ENCODE measurements at regions not wholly inside any gene's neighbourhood (a gene's known extent, or its start where the extent isn't known, plus 50 kb on each side); places are given as distances from the start of the nearest gene placed in this dataset.
"Not testable (repeated sequence)": the region's sequence is repeated elsewhere in the genome, so short reads cannot be mapped to it uniquely, and the experiment has no call there.

- intact Hi-C loops (cut with micrococcal nuclease; ENCODE audit: unreplicated experiment): no loop called here
- Histone ChIP-seq H3K4me1 (ENCODE audit: insufficient read depth, low read length, poor library complexity, severe bottlenecking) (no peaks in the 10 kb centered on the region), H3K9me3 (ENCODE audit: low read length) (no peaks in the 10 kb centered on the region), H4K20me1 (ENCODE audit: insufficient read depth, low read length) (no peaks in the 10 kb centered on the region), H3K4me2 (ENCODE audit: low read length) (no peak overlapping the region), H3K4me3 (ENCODE audit: low read depth, low read length, poor library complexity, severe bottlenecking) (no peak overlapping the region), H3K27ac (ENCODE audit: low read depth, low read length, poor library complexity, severe bottlenecking) (no peak overlapping the region), H3K79me2 (ENCODE audit: insufficient read depth, low read depth, low read length) (no peaks in the 10 kb centered on the region), H3K36me3 (ENCODE audit: insufficient read depth, low read length) (no peaks in the 10 kb centered on the region), H2AFZ (ENCODE audit: low read length) (no peak overlapping the region), H3K9me2 (ENCODE audit: insufficient read depth, low read length) (no peaks in the 10 kb centered on the region)
- TF ChIP-seq EZH2phosphoT487 (IDR thresholded peaks at IDR 0.05; ENCODE audit: borderline replicate concordance, low read depth, low read length) (no peak), CTCF (conservative IDR thresholded peaks at IDR 0.05; ENCODE audit: low read length) (no peak)
- ChIA-PET CTCF (ENCODE audit: unreplicated experiment) (no interaction called here), POLR2A (interaction anchor here (0.7 to 0.9 kb wide), 2 partner anchors 11 to 21 kb away, joined by 3 read pairs; no protein-coding TSS in a partner anchor)
- DNase-seq (ENCODE audit: low spot score): no peak
- BruUV-seq (replicated peaks): no TSS peak
Measured at GRCh38 chr21:35594905-35595304, 465.4 kb downstream of the SETD4 start.

- POLR2A ChIA-PET: no interaction called here
Measured at GRCh38 chr21:35593000-35593502, 467.3 kb downstream of the SETD4 start.

GRCh38 chr21:35590284-35590683 lies 470.0 kb downstream of the SETD4 start:
- DNase-seq (ENCODE audit: low spot score); H3K36me3 ChIP-seq (ENCODE audit: insufficient read depth, low read length); H3K79me2 ChIP-seq (ENCODE audit: insufficient read depth, low read depth, low read length); H3K4me3 ChIP-seq (ENCODE audit: low read depth, low read length, poor library complexity, severe bottlenecking); BruUV-seq (replicated peaks); H3K9me2 ChIP-seq (ENCODE audit: insufficient read depth, low read length); H3K9me3 ChIP-seq (ENCODE audit: low read length); intact Hi-C loops (cut with micrococcal nuclease; ENCODE audit: unreplicated experiment); CTCF ChIA-PET (ENCODE audit: unreplicated experiment); H3K4me2 ChIP-seq (ENCODE audit: low read length); H4K20me1 ChIP-seq (ENCODE audit: insufficient read depth, low read length); H2AFZ ChIP-seq (ENCODE audit: low read length); H3K27ac ChIP-seq (ENCODE audit: low read depth, low read length, poor library complexity, severe bottlenecking); H3K4me1 ChIP-seq (ENCODE audit: insufficient read depth, low read length, poor library complexity, severe bottlenecking): not testable (repeated sequence)
- POLR2A ChIA-PET: interaction anchor here (0.6 kb wide), 1 partner anchor 84 kb away, joined by 7 read pairs; no protein-coding TSS in a partner anchor

More at GRCh38 chr21:35593000-35593502, 467.3 kb downstream of the SETD4 start:
- no peak overlapping the region for H3K4me3 ChIP-seq (ENCODE audit: low read depth, low read length, poor library complexity, severe bottlenecking)
- CTCF ChIA-PET (ENCODE audit: unreplicated experiment): no interaction called here
- no peak overlapping the region for H2AFZ ChIP-seq (ENCODE audit: low read length)
- BruUV-seq (replicated peaks): no TSS peak
- TF ChIP-seq EZH2phosphoT487 (IDR thresholded peaks at IDR 0.05; ENCODE audit: borderline replicate concordance, low read depth, low read length): no peak
- no peak for TF ChIP-seq CTCF (conservative IDR thresholded peaks at IDR 0.05; ENCODE audit: low read length)
- no peaks in the 10 kb centered on the region for H3K36me3 ChIP-seq (ENCODE audit: insufficient read depth, low read length)
- intact Hi-C loops (cut with micrococcal nuclease; ENCODE audit: unreplicated experiment): no loop called here
- H3K79me2 ChIP-seq (ENCODE audit: insufficient read depth, low read depth, low read length): no peaks in the 10 kb centered on the region
- no peak overlapping the region for H3K27ac ChIP-seq (ENCODE audit: low read depth, low read length, poor library complexity, severe bottlenecking)
- H3K4me1 ChIP-seq (ENCODE audit: insufficient read depth, low read length, poor library complexity, severe bottlenecking): no peaks in the 10 kb centered on the region
- DNase-seq (ENCODE audit: low spot score): no peak
- no peak overlapping the region for H3K4me2 ChIP-seq (ENCODE audit: low read length)
- H4K20me1 ChIP-seq (ENCODE audit: insufficient read depth, low read length): no peaks in the 10 kb centered on the region
- no peaks in the 10 kb centered on the region for H3K9me2 ChIP-seq (ENCODE audit: insufficient read depth, low read length)
- H3K9me3 ChIP-seq (ENCODE audit: low read length): no peaks in the 10 kb centered on the region

Measured in OCI-LY7 (cell line).